Tibial nerve (tissue), 4 donors: ENCODE measurements at regions not wholly inside any gene's neighbourhood (a gene's known extent, or its start where the extent isn't known, plus 50 kb on each side); places are given as distances from the start of the nearest gene placed in this dataset.

Experiments
- DNase-seq, 2 donors: peaks; one replicate each; pipeline ENCODE4 v3.0.0-alpha.2; 2019; ENCODE audit warnings: low spot score in 2 of 2
- H3K27ac ChIP-seq, 4 donors: fragments of 200-600 bp; sonication (generic) in 3 of 4; one replicate each; pipeline ENCODE4 v1.5.1; 2017 to 2019; ENCODE audit warnings: mild to moderate bottlenecking in 1 of 4
- H3K27me3 ChIP-seq, 2 donors: fragments of 200-600 bp; sonication (generic) in 1 of 2; one replicate each; pipeline versions ENCODE4 v1.5.1 to v1.6.0; 2017 to 2019
- H3K36me3 ChIP-seq, 3 donors: fragments of 200-600 bp; sonication (generic); one replicate each; pipeline ENCODE4 v1.5.1; 2018 to 2019
- H3K4me1 ChIP-seq, 4 donors: fragments of 200-600 bp; sonication (generic) in 3 of 4; one replicate each; pipeline ENCODE4 v1.5.1; 2017 to 2019
- H3K4me3 ChIP-seq, 4 donors: fragments of 200-600 bp; sonication (generic) in 3 of 4; one replicate each; pipeline ENCODE4 v1.5.1; 2017 to 2019; ENCODE audit warnings: mild to moderate bottlenecking in 1 of 4, moderate library complexity in 1 of 4
- H3K9me3 ChIP-seq, 4 donors: fragments of 200-600 bp; sonication (generic) in 3 of 4; one replicate each; pipeline ENCODE4 v1.5.1; 2017 to 2019
- CTCF ChIP-seq, 5 experiments: fragments of 200-600 bp in 3 of 5; fragments of 450-650 bp in 2 of 5; sonication (generic) in 3 of 5; IDR thresholded peaks; one replicate each; pipeline ENCODE4 v1.5.1; 2016 to 2019; ENCODE audit warnings: antibody characterized with exemption in 5 of 5, mild to moderate bottlenecking in 3 of 5, moderate library complexity in 2 of 5
- EP300 ChIP-seq, 2 donors: sonication (generic); formaldehyde crosslinking; IDR thresholded peaks; one replicate each; pipeline ENCODE4 v1.6.1; 2017; ENCODE audit warnings: antibody characterized with exemption in 2 of 2, mild to moderate bottlenecking in 1 of 2
- POLR2A ChIP-seq, 2 donors: fragments of 450-650 bp; IDR thresholded peaks; one replicate each; pipeline ENCODE4 v1.6.1; 2017; ENCODE audit warnings: antibody characterized with exemption in 2 of 2, mild to moderate bottlenecking in 2 of 2, moderate library complexity in 2 of 2
- WGBS, 2 donors: methylation state at CpG; one replicate each; pipeline ENCODE4 v1.1.5; 2018; 5-methylcytosine and 5-hydroxymethylcytosine counted together

GRCh38 chr2:188726626-188727247 lies 247.4 kb upstream of the COL3A1 start:
- Histone ChIP-seq H3K9me3 (no peaks in the 10 kb centered on the region), H3K27me3 (no peaks in the 10 kb centered on the region), H3K4me1 (peaks cover 0 to 4% (median 0%) of the 10 kb centered on the region in 4 donors), H3K36me3 (no peaks in the 10 kb centered on the region), H3K27ac (no peak overlapping the region), H3K4me3 (no peak overlapping the region)
- DNase-seq: no peak
- TF ChIP-seq POLR2A (IDR thresholded peaks at IDR 0.05) (no peak), EP300 (IDR thresholded peaks at IDR 0.05) (no peak), CTCF (IDR thresholded peaks at IDR 0.05) (no peak)
- 74% methylated on average over 3 of the region's 3 CpGs for WGBS, 2 donors

GRCh38 chr2:188727846-188728245 lies 246.3 kb upstream of the COL3A1 start:
- H3K36me3 ChIP-seq: no peaks in the 10 kb centered on the region
- no peaks in the 10 kb centered on the region for H3K27me3 ChIP-seq
- no peak for TF ChIP-seq EP300 (IDR thresholded peaks at IDR 0.05)
- no peak for DNase-seq
- no peak overlapping the region for H3K4me3 ChIP-seq
- H3K9me3 ChIP-seq: no peaks in the 10 kb centered on the region
- H3K4me1 ChIP-seq: peaks cover 0 to 4% (median 0%) of the 10 kb centered on the region in 4 donors
- 17 to 20% methylated on average over 1 of the region's 1 CpG for WGBS, 2 donors
- no peak overlapping the region for H3K27ac ChIP-seq

- no peak for DNase-seq
- H3K27ac ChIP-seq: no peak overlapping the region
- H3K4me3 ChIP-seq: no peak overlapping the region
- no peaks in the 10 kb centered on the region for H3K9me3 ChIP-seq
- TF ChIP-seq EP300 (IDR thresholded peaks at IDR 0.05) (no peak), POLR2A (IDR thresholded peaks at IDR 0.05) (no peak), CTCF (IDR thresholded peaks at IDR 0.05) (no peak)
- H3K27me3 ChIP-seq: no peaks in the 10 kb centered on the region
- H3K4me1 ChIP-seq: no peaks in the 10 kb centered on the region
- no peaks in the 10 kb centered on the region for H3K36me3 ChIP-seq
- 26 to 35% methylated on average over 3 of the region's 3 CpGs for WGBS, 2 donors
Measured at GRCh38 chr2:188734691-188735090, 239.5 kb upstream of the COL3A1 start.

GRCh38 chr2:188746727-188747126 lies 227.4 kb upstream of the COL3A1 start:
- DNase-seq: no peak
- no peaks in the 10 kb centered on the region for H3K9me3 ChIP-seq
- H3K4me3 ChIP-seq: no peak overlapping the region
- H3K27ac ChIP-seq: no peak overlapping the region
- no peaks in the 10 kb centered on the region for H3K27me3 ChIP-seq
- no peaks in the 10 kb centered on the region for H3K4me1 ChIP-seq
- H3K36me3 ChIP-seq: no peaks in the 10 kb centered on the region
- TF ChIP-seq EP300 (IDR thresholded peaks at IDR 0.05): no peak
- TF ChIP-seq CTCF (IDR thresholded peaks at IDR 0.05): no peak
- TF ChIP-seq POLR2A (IDR thresholded peaks at IDR 0.05): no peak

- 35 to 44% methylated on average over 2 of the region's 2 CpGs for WGBS, 2 donors
- Histone ChIP-seq H3K9me3 (peaks cover 0 to 16% (median 2%) of the 10 kb centered on the region in 4 donors), H3K4me1 (no peaks in the 10 kb centered on the region), H3K27ac (no peak overlapping the region), H3K36me3 (no peaks in the 10 kb centered on the region), H3K27me3 (no peaks in the 10 kb centered on the region), H3K4me3 (no peak overlapping the region)
- TF ChIP-seq POLR2A (IDR thresholded peaks at IDR 0.05) (no peak), EP300 (IDR thresholded peaks at IDR 0.05) (no peak), CTCF (IDR thresholded peaks at IDR 0.05) (no peak)
- no peak for DNase-seq
Measured at GRCh38 chr2:188751816-188752215, 222.4 kb upstream of the COL3A1 start.

- H3K9me3 ChIP-seq: peaks cover 0 to 20% (median 2%) of the 10 kb centered on the region in 4 donors
- no peak for DNase-seq
- TF ChIP-seq CTCF (IDR thresholded peaks at IDR 0.05): no peak
- no peak for TF ChIP-seq EP300 (IDR thresholded peaks at IDR 0.05)
- no peak for TF ChIP-seq POLR2A (IDR thresholded peaks at IDR 0.05)
- WGBS, 2 donors: 44 to 59% methylated on average over 1 of the region's 1 CpG
- H3K27me3 ChIP-seq: no peaks in the 10 kb centered on the region
- H3K4me3 ChIP-seq: no peak overlapping the region
- no peaks in the 10 kb centered on the region for H3K4me1 ChIP-seq
- H3K36me3 ChIP-seq: no peaks in the 10 kb centered on the region
- no peak overlapping the region for H3K27ac ChIP-seq
Measured at GRCh38 chr2:188752311-188752710, 221.9 kb upstream of the COL3A1 start.
